ENCODE measurements at regions not wholly inside any gene's neighbourhood (a gene's known extent, or its start where the extent isn't known, plus 50 kb on each side); places are given as distances from the start of the nearest gene placed in this dataset.

DNA sequence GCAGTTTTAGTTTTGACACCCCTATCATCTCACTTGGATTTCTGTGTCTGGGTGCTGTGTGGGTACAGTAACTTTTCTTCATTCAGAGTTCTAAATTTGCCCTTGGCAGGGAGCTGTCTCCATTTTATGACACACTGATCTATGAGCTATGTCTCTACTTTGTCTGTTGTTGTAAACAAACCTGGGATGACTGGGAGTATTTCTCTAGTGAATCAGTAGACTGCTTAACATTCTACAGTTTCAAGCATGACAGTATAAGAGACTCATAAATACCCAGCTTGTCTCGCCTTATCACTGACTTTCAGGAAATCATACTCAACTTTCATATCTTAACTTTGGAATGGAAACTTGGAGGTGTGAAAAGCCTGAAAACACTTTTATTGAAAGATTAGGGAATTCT lies 212.1 kb upstream of the NUDT12 start:
- intact Hi-C loops (cut with DNase I), result no loop called here
- H3K4me3 ChIP-seq, result no peak overlapping the region
- DNase-seq (no peak), ATAC-seq (no peak)
- 36 to 43% methylated on average over 1 of the region's 1 CpG for WGBS, 2 donors
- H3K9me3 ChIP-seq, result peaks cover 0 to 10% (median 0%) of the 10 kb centered on the region in 11 donors
- no peak for TF ChIP-seq CTCF (IDR thresholded peaks at IDR 0.05)
- H3K4me1 ChIP-seq, result no peaks in the 10 kb centered on the region
- no peak overlapping the region for H3K27ac ChIP-seq
- H3K27me3 ChIP-seq, result no peaks in the 10 kb centered on the region
- H3K36me3 ChIP-seq, result no peaks in the 10 kb centered on the region

DNA sequence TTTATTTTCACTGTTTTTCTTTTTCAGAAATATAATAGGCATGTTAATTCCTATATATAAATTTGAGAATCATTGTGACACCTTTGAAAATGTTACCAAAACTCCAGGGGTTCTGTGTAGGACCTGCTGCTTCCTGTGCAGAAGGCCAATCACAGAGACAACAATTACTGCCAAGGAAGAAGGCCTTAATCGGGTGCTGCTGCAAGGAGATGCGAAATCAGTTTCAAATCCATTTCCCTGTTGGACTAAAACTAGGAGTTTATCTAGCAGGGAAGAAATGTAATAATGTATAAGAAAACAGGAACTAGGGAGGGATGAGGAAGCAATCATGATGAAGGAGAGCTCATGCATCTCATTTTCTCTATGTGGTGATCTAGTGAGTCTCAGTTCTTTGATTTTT lies 209.7 kb upstream of the NUDT12 start:
- intact Hi-C loops (cut with DNase I), result no loop called here
- TF ChIP-seq CTCF (IDR thresholded peaks at IDR 0.05), result no peak
- Histone ChIP-seq H3K4me3 (no peak overlapping the region), H3K36me3 (no peaks in the 10 kb centered on the region), H3K27ac (no peak overlapping the region), H3K4me1 (no peaks in the 10 kb centered on the region), H3K27me3 (no peaks in the 10 kb centered on the region), H3K9me3 (no peaks in the 10 kb centered on the region)
- DNase-seq, result no peak
- no peak for ATAC-seq
- 89 to 96% methylated on average over 2 of the region's 2 CpGs for whole genome bisulfite sequencing, 2 donors

- Histone ChIP-seq H3K27me3 (no peaks in the 10 kb centered on the region), H3K9me3 (no peaks in the 10 kb centered on the region), H3K4me3 (no peak overlapping the region), H3K36me3 (no peaks in the 10 kb centered on the region), H3K27ac (no peak overlapping the region), H3K4me1 (no peaks in the 10 kb centered on the region)
- 85 to 91% methylated on average over 10 of the region's 10 CpGs for WGBS, 2 donors
- DNase-seq, result no peak
- ATAC-seq, result no peak
- TF ChIP-seq CTCF (IDR thresholded peaks at IDR 0.05), result no peak
- intact Hi-C loops (cut with DNase I), result no loop called here
These were observed 201.8 kb upstream of the NUDT12 start for GRCh38 chr5:103764403-103764802.

DNA sequence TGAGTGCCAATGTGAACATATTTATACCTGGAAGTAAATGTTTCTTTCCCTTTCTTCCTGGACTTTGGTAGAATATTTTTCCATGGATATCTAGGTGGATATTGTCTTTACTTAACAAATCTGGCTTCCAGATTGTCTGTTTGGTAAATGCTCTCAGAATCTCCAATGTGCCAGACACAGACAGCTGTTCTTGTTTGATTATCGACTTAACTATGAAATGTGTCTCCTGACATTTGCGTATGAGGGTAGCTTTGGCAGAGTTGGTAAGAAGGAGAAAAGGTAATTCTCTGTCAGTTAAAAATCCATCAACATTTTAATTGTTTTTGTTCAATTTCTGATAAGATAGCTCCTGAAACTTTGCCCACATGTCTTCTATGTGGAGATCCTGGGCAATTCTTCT lies 196.4 kb upstream of the NUDT12 start:
- H3K9me3 ChIP-seq, result no peaks in the 10 kb centered on the region
- no peak overlapping the region for H3K27ac ChIP-seq
- intact Hi-C loops (cut with DNase I), result no loop called here
- H3K4me3 ChIP-seq, result no peak overlapping the region
- DNase-seq, result no peak
- H3K4me1 ChIP-seq, result no peaks in the 10 kb centered on the region
- no peak for ATAC-seq
- H3K27me3 ChIP-seq, result no peaks in the 10 kb centered on the region
- no peak for TF ChIP-seq CTCF (IDR thresholded peaks at IDR 0.05)
- 89 to 100% methylated on average over 2 of the region's 2 CpGs for WGBS, 2 donors
- H3K36me3 ChIP-seq, result no peaks in the 10 kb centered on the region

DNA sequence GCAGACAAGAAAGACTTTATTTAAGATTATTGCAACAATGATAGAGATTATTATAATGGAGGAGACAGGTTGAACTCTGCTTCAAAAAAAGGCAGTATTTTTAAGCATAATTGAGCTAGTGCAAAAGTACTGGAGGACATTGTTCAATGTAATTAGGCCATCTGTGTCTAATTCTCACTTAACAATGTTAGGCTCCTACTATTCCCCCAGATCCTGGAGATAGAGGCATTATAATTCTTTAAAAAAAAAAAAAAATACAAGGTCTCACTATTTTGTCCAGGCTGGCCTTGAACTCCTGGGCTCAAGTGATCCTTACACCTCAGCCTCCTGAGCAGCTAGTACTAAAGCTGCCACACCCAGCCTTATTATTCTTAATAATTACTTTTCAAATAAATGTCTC lies 193.4 kb upstream of the NUDT12 start:
- Histone ChIP-seq H3K36me3 (no peaks in the 10 kb centered on the region), H3K4me3 (no peak overlapping the region), H3K27me3 (no peaks in the 10 kb centered on the region), H3K9me3 (no peaks in the 10 kb centered on the region), H3K27ac (no peak overlapping the region), H3K4me1 (no peaks in the 10 kb centered on the region)
- DNase-seq, result no peak
- intact Hi-C loops (cut with DNase I), result no loop called here
- TF ChIP-seq CTCF (IDR thresholded peaks at IDR 0.05), result no peak
- no peak for ATAC-seq
